GM19023 (cell line): ENCODE measurements at regions not wholly inside any gene's neighbourhood (a gene's known extent, or its start where the extent isn't known, plus 50 kb on each side); places are given as distances from the start of the nearest gene placed in this dataset.
"Not testable (repeated sequence)": the region's sequence is repeated elsewhere in the genome, so short reads cannot be mapped to it uniquely, and the experiment has no call there.

ENCODE experiments used
- ATAC-seq: cut with Tn5 transposase; IDR thresholded peaks from one replicate; pipeline ENCODE4 v1.9.1; 2021; ENCODE audit warnings: mild to moderate bottlenecking, moderate library complexity; ENCODE audit not compliant: unreplicated experiment

- ATAC-seq = not testable (repeated sequence)
Measured at GRCh38 chr12:74676955-74677354, 139.3 kb downstream of the ATXN7L3B start.

DNA sequence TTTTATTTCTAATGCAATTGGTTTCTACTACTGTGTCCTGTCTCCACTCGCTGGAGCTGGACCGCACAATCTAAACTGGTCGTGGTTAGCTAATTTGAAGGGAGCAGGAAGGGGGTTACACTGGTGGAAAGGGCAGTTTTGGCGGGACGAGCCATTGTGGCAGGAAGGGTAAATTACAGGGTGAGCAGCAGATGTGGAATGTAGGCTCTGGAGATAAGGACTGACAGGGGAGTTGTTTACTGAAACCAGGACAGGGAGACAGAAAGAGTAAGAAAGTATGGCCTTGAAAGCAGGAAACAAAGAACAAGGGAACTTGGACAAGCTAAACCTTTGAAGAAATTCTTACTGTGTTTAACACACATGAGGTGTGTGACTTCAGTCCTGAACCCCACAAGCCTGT lies 147.8 kb downstream of the ATXN7L3B start:
- ATAC-seq = no peak

- ATAC-seq = no peak
Measured at GRCh38 chr12:74689071-74689655, 151.5 kb downstream of the ATXN7L3B start.

- no peak for ATAC-seq
Measured at GRCh38 chr12:74689929-74690328, 152.3 kb downstream of the ATXN7L3B start.

GRCh38 chr12:74719447-74719846 lies 181.8 kb downstream of the ATXN7L3B start:
- no peak for ATAC-seq

DNA sequence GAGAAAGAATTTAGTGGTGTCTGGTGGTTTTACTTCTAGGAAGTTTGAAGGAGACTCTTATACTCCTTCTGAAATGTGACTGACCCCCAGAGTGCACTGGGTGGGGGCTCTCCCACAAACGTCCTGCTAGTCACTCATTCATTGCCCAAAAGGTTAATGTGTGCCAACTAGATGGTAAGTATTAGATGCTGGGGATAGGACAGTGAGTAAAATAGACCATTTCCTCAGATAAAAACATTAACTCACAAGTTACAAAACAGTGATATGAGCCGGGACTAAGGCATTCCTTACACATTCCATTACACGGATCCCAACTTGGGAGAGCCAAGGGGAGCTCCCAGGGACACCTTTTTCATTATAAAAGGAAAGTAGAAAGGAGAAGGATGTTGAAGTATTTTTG lies 185.1 kb downstream of the ATXN7L3B start:
- ATAC-seq = no peak

GRCh38 chr12:74725154-74725553 lies 187.5 kb downstream of the ATXN7L3B start:
- ATAC-seq = no peak

GRCh38 chr12:74728006-74728405 lies 190.4 kb downstream of the ATXN7L3B start:
- no peak for ATAC-seq

DNA sequence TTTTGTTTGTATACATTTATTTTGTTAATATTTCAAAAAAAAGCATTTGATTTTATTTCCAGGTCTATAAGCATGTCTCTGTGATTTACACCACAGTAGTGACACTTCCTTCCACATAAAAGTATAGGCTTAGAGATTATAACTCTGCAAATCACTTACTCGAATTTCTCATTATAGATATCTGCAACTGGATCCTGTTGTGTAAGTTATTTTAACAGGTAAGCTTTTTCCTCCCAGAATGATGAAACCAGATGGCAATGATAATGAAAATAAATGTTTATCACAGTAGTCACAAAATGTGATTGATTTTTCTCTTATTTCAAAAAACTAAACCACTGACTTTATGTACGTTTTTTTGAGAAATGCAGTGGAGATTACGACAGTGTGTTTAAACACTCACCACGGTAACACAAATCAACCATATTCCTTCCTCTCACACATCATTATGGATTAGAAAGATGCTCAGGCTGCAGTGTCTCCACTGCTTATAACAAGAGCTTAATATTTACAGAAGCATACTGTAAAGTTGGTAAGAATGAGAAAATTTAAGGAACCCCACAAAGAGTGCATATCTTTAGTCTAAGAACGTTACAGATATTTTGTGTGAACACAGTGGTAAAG lies 194.6 kb downstream of the ATXN7L3B start:
- ATAC-seq = no peak

- no peak for ATAC-seq
Measured at GRCh38 chr12:74732826-74733225, 195.2 kb downstream of the ATXN7L3B start.

DNA sequence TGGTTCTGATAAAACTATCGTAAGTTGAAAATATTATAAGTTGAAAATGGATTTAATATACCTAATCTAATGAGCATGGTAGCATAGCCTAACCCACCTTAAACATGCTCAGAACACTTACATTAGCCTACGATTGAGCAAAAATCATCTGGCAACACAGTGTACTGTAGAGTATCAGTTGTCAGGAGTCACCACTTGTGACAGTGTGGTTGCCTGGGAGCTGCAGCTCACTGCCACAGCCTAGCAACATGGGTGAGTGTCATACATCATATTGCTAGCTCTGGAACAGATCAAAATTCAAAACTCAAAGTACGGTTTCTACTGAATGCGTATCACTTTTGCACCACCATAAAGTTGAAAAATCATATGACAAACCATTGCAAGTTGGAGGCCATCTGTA lies 203.5 kb downstream of the ATXN7L3B start:
- no peak for ATAC-seq

- no peak for ATAC-seq
Measured at GRCh38 chr12:74747305-74747704, 209.7 kb downstream of the ATXN7L3B start.

- no peak for ATAC-seq
Measured at GRCh38 chr12:74751441-74751840, 213.8 kb downstream of the ATXN7L3B start.

DNA sequence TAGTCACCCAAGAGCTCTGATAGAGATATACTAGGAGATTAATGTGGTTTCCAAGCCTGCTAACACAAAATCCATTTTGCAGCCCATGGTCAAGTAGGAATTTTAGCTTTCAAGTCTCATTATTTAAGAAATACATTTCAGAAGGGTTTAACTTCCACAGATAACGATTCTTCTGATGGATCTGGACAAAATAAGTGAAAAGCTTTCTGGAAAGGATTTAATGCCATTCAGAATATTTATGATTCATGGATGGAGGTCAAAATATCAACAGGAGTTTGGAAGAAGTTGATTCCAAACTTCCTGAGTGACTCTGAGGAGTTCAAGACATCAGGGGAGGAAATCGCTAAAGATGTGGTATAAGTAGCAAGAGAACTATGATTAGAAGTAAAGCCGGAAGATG lies 214.6 kb downstream of the ATXN7L3B start:
- no peak for ATAC-seq

DNA sequence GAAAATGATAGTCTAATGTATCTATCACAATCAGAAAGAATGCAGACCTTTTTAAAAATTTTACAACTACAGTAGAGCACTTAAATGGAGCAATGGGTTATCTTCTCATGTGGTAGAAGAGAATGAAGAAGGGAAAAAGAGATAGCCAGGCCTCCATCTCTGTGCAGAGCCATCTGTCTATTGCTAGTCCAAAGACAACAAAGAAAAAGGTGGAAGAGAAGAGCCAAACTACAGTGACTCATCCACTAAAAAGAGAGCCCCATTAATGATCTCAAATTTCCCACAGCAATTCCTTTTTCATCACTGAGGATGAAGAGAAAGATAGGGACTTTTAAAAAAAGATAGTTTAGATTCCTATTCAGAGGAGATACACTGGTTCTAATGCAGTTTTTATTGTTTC lies 232.9 kb downstream of the ATXN7L3B start:
- ATAC-seq = no peak

DNA sequence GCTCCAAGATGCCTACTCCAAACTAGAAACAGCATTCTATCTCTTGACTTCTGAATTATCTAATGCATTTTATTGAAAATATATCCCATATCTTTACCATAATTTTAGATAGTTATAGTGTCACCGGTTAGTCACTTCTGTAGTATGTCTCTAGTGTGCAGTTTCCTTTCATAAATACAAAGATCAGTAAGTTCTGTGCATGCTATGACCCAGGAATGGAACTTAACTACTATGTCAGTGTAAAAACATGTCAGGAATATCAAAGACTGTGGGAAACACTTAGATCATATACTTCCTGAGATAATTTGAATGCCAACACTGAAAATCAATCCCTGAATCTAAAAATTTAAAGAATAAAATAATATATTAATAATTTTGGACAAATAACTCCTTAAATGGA lies 237.6 kb downstream of the ATXN7L3B start:
- no peak for ATAC-seq

DNA sequence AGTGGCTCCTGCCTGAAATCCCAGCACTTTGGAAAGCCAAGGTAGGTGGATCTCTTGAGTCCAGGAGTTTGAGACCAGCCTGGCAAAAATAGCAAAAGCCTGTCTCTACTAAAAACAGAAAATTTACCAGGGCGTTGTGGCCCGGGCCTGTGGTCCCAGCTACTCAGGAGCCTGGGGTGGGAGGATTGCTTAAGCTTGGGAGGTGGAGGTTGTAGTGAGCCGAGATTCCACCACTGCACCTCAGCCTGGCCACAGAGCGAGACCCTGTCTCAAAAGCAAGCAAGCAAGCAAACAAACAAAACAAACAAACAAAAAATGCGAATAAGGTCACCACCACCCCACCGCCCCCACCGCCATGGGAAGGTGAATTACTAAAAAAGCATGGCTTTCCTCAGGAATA lies 238.7 kb downstream of the ATXN7L3B start:
- ATAC-seq = no peak

GRCh38 chr12:74780182-74780849 lies 242.7 kb downstream of the ATXN7L3B start:
- ATAC-seq = no peak

GRCh38 chr12:74780850-74781241 lies 243.2 kb downstream of the ATXN7L3B start:
- not testable (repeated sequence) for ATAC-seq

GRCh38 chr12:74781991-74782485 lies 244.4 kb downstream of the ATXN7L3B start:
- no peak for ATAC-seq

DNA sequence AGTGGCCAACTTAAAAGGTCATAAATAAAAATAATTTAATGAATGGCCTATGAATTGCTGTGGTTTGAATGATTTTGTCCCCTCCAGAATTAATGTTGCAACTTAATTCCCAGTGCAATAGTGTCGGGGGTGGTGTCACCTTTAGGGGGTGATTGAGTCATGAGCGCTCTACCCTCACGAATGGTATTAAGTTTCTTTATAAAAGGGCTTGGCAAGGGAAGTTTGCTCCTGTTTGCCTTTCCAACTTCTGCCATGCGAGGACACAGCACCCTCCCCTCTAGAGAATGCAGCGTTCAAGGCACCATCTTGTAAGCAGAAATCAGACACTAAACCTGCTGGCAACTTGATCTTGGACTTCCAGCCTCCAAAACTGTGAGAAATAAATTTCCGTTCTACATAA lies 253.3 kb downstream of the ATXN7L3B start:
- ATAC-seq = no peak

DNA sequence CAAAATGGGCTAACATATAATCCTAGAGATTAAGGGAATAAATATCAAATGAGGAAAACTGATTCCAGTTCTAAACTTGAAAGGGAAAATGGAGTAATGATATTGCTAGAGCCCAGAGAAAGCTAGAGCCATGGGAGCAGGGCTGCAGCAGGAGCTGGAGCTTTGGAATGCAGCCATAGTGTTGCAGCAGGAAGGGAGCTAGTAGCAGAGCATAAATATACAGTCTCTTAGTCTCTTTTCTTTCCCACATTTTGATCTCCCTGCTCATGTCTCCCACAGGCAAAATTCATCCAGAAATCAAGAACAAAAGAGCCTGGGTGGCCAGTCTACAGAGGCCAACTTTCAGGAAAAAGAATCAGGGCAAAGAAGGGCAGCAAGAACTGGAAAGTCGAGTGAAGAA lies 253.7 kb downstream of the ATXN7L3B start:
- no peak for ATAC-seq
